ENCODE measurements at regions not wholly inside any gene's neighbourhood (a gene's known extent, or its start where the extent isn't known, plus 50 kb on each side); places are given as distances from the start of the nearest gene placed in this dataset.

DNA sequence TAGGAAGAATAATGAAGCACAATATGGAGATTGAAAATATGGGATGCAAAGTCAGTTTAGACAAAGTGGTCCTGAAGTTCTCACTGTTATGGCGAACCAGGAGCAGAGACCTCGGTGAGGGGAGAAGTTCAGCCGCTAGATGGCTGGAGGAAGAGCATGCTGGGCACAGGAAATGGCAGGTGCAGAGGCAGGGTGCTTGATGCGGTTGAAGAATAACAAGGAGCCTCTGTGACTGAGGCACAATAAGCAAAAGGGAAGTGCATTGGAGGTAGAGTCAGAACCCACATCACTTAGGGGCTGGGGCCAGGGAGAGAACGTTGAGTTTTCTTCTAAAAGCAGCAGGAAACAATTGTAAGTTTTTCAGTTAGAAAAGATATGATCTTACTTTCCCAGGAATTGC, 1725.2 kb downstream of the EFNB2 start:
- Histone ChIP-seq H2BK20ac (ENCODE audit: low read depth, low read length) (no peak overlapping the region), H3K56ac (ENCODE audit: extremely low read depth, insufficient read depth, low read length) (no peak overlapping the region), H2AK9ac (replicated peaks; ENCODE audit: low read depth, low read length, poor library complexity) (no peak overlapping the region), H2BK5ac (ENCODE audit: low read depth, low read length, poor library complexity, severe bottlenecking) (no peak overlapping the region), H2BK15ac (ENCODE audit: low read depth, low read length) (no peak overlapping the region), H3K14ac (replicated peaks; ENCODE audit: low read depth, low read length) (no peak overlapping the region), H3K27me3 (ENCODE audit: control insufficient read depth, insufficient read depth, low read length) (no peaks in the 10 kb centered on the region), H3K9me3 (ENCODE audit: control insufficient read depth, insufficient read depth, low read length) (peaks cover 4% of the 10 kb centered on the region; the same call in 1 of the 2 replicates), H3K4me1 (ENCODE audit: control insufficient read depth, insufficient read depth, low read length) (no peaks in the 10 kb centered on the region), H4K91ac (ENCODE audit: insufficient read depth, low read depth, low read length) (no peak overlapping the region), H3K27ac (ENCODE audit: insufficient read depth, low read length) (no peak overlapping the region), H3K4me3 (ENCODE audit: insufficient read depth, low read depth, low read length) (no peak overlapping the region), H3K79me1 (ENCODE audit: low read depth in 1 of 2, low read length in 2 of 2) (no peaks in the 10 kb centered on the region), H3K9ac (ENCODE audit: low read depth, low read length) (no peak overlapping the region), H3K9me1 (ENCODE audit: insufficient read depth, low read length) (no peaks in the 10 kb centered on the region), H4K20me1 (ENCODE audit: insufficient read depth, low read length) (no peaks in the 10 kb centered on the region), H2AFZ (replicated peaks; ENCODE audit: low read length, poor library complexity) (no peak overlapping the region), H3K4ac (ENCODE audit: low read depth, low read length) (no peak overlapping the region), H3K18ac (ENCODE audit: low read depth, low read length) (no peak overlapping the region), H3K4me2 (ENCODE audit: low read depth, low read length) (no peak overlapping the region), H3K23ac (ENCODE audit: low read depth, low read length) (no peak overlapping the region), H4K8ac (ENCODE audit: low read depth in 2 of 2, low read length in 2 of 2) (no peak overlapping the region), H2AK5ac (ENCODE audit: low read depth, low read length) (no peak overlapping the region), H2BK120ac (ENCODE audit: low read depth, low read length) (no peak overlapping the region), H4K5ac (ENCODE audit: low read depth, low read length) (no peak overlapping the region), H3K36me3 (ENCODE audit: control insufficient read depth, insufficient read depth, low read length) (no peaks in the 10 kb centered on the region)
- ATAC-seq (ENCODE audit: low read depth): no peak
- ChIA-PET CTCF (no interaction called here), POLR2A (ENCODE audit: unreplicated experiment) (no interaction called here)
- no peak for DNase-seq
- BruUV-seq (replicated peaks): no TSS peak
- dilution Hi-C loops (cut with HindIII; ENCODE audit: low sequenced_read_pairs, unreplicated experiment) (no loop called here), intact Hi-C loops (cut with micrococcal nuclease) (no loop called here), in situ Hi-C loops (cut with MboI; ENCODE audit: low sequenced_read_pairs) (no loop called here)
- 84% methylated on average over 4 of the region's 5 CpGs; no CpG with 5 or more reads in 1 of the 2 experiments for WGBS, 2 experiments (ENCODE audit: extremely low coverage in 2 of 2, insufficient read length in 1 of 2)
- TF ChIP-seq, protein P1, sequence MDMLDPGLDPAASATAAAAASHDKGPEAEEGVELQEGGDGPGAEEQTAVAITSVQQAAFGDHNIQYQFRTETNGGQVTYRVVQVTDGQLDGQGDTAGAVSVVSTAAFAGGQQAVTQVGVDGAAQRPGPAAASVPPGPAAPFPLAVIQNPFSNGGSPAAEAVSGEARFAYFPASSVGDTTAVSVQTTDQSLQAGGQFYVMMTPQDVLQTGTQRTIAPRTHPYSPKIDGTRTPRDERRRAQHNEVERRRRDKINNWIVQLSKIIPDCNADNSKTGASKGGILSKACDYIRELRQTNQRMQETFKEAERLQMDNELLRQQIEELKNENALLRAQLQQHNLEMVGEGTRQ (IDR thresholded peaks at IDR 0.05; ENCODE audit: low read depth, low read length): no peak
- TF ChIP-seq MXI1 (IDR thresholded peaks at IDR 0.05; ENCODE audit: borderline replicate concordance, low read depth, low read length) (no peak), SMC3 (IDR thresholded peaks at IDR 0.05; ENCODE audit: low read depth, low read length) (no peak), MAZ (IDR thresholded peaks at IDR 0.05; ENCODE audit: borderline replicate concordance, low read depth, low read length) (no peak), MAFK (IDR thresholded peaks at IDR 0.05; ENCODE audit: low read depth, low read length) (no peak), CEBPB (IDR thresholded peaks at IDR 0.05; ENCODE audit: low read depth, low read length) (no peak), RAD21 (IDR thresholded peaks at IDR 0.05; ENCODE audit: low read length) (no peak), NFE2L2 (IDR thresholded peaks at IDR 0.05; ENCODE audit: low read depth, low read length) (no peak), RCOR1 (IDR thresholded peaks at IDR 0.05; ENCODE audit: insufficient replicate concordance, low read length) (no peak), BHLHE40 (IDR thresholded peaks at IDR 0.05; ENCODE audit: low read depth, low read length) (no peak), RFX5 (IDR thresholded peaks at IDR 0.05; ENCODE audit: low read depth, low read length) (no peak)
- TF ChIP-seq, protein P2, sequence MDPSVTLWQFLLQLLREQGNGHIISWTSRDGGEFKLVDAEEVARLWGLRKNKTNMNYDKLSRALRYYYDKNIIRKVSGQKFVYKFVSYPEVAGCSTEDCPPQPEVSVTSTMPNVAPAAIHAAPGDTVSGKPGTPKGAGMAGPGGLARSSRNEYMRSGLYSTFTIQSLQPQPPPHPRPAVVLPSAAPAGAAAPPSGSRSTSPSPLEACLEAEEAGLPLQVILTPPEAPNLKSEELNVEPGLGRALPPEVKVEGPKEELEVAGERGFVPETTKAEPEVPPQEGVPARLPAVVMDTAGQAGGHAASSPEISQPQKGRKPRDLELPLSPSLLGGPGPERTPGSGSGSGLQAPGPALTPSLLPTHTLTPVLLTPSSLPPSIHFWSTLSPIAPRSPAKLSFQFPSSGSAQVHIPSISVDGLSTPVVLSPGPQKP (IDR thresholded peaks at IDR 0.05; ENCODE audit: borderline replicate concordance, low read depth, low read length): no peak

All from IMR-90 (cell line).